K562 (cell line): ENCODE measurements at regions not wholly inside any gene's neighbourhood (a gene's known extent, or its start where the extent isn't known, plus 50 kb on each side); places are given as distances from the start of the nearest gene placed in this dataset.

Experiments
- AFF4 ChIP-seq: sonication (generic); formaldehyde crosslinking; IDR thresholded peaks from 2 replicates; pipeline ENCODE4 v1.8.0; 2023; ENCODE audit warnings: mild to moderate bottlenecking, missing genetic modification reagents
- CTCF ChIP-seq, 3 experiments: IDR thresholded peaks in 2 of 3; conservative IDR thresholded peaks in 1 of 3; 2 replicates each; pipeline ENCODE4 v1.5.1; 2011 to 2012; ENCODE audit warnings: low read length in 3 of 3, mild to moderate bottlenecking in 3 of 3, control low read depth in 2 of 3, improper control_type of control experiment in 1 of 3, inconsistent platforms in 1 of 3, low read depth in 1 of 3, mixed read lengths in 1 of 3, moderate library complexity in 1 of 3; ENCODE audit not compliant: insufficient read depth in 2 of 3
- ESRRA ChIP-seq: fragments of 450-650 bp; IDR thresholded peaks from 2 replicates; pipeline ENCODE4 v1.6.1; 2014; ENCODE audit warnings: low read depth, mild to moderate bottlenecking, moderate library complexity, borderline replicate concordance
- GTF2E2 ChIP-seq: fragments of 200-800 bp; sonication (Bioruptor generic); IDR thresholded peaks from 2 replicates; pipeline ENCODE4 v1.6.1; 2016; ENCODE audit warnings: missing genetic modification characterization, missing compliant biosample characterization
- HCFC1 ChIP-seq: IDR thresholded peaks from 2 replicates; pipeline ENCODE4 v1.6.1; 2012; ENCODE audit warnings: low read depth, low read length, improper control_type of control experiment
- IFI16 ChIP-seq: fragments of 250-450 bp; sonication (Bioruptor Pico); IDR thresholded peaks from 2 replicates; pipeline ENCODE4 v2.1.2; 2022; ENCODE audit warnings: mild to moderate bottlenecking, inconsistent platforms
- POLR2A ChIP-seq: fragments of 450-650 bp; conservative IDR thresholded peaks from 2 replicates; pipeline ENCODE4 v1.6.1; 2016
- SP1 ChIP-seq: sonication (generic); formaldehyde crosslinking; IDR thresholded peaks from 2 replicates; pipeline ENCODE4 v1.8.1; 2022; ENCODE audit warnings: mild to moderate bottlenecking, missing genetic modification reagents
- TFE3 ChIP-seq: fragments of 450-650 bp; formaldehyde crosslinking; IDR thresholded peaks from 2 replicates; pipeline ENCODE4 v1.4.0; 2020; ENCODE audit warnings: mild to moderate bottlenecking, mixed read lengths

- no peak for TF ChIP-seq IFI16 (CRISPR knock-in tag)
- no peak for TF ChIP-seq TFE3
- TF ChIP-seq HCFC1, result no peak
- no peak for TF ChIP-seq AFF4 (CRISPR knock-in tag)
- no peak for TF ChIP-seq ESRRA
- TF ChIP-seq CTCF (IDR thresholded peaks at IDR 0.05 in 2 of 3, conservative IDR thresholded peaks at IDR 0.05 in 1 of 3; ENCODE audit: insufficient read depth in 2 of 3, low read depth in 1 of 3, low read length in 3 of 3), result no peak
- TF ChIP-seq GTF2E2 (tag), result no peak
- TF ChIP-seq POLR2A, result no peak
- no peak for TF ChIP-seq SP1 (CRISPR knock-in tag)
These were observed 114.1 kb upstream of the DAPK1 start for GRCh38 chr9:87383344-87384150.
